A673 (cell line): ENCODE measurements at regions not wholly inside any gene's neighbourhood (a gene's known extent, or its start where the extent isn't known, plus 50 kb on each side); places are given as distances from the start of the nearest gene placed in this dataset.

Experiments
- BruUV-seq: library from RNA; stranded (reverse); fragments of 400-500 nt; replicated peaks from 2 replicates; lab custom pipeline; 2021; lab: Mats Ljungman, UMichigan
- CTCF ChIA-PET: fragments of 300-600 bp; sonication (Branson Sonifier 250); formaldehyde crosslinking; loops from one replicate; lab custom pipeline; 2022; ENCODE audit warnings: antibody characterized with exemption; lab: Charles Lee
- POLR2A ChIA-PET: fragments of 300-600 bp; sonication (Branson Sonifier 250); formaldehyde crosslinking; loops from one replicate; lab custom pipeline; 2022; ENCODE audit warnings: antibody characterized with exemption; ENCODE audit not compliant: low non-redundant PET; lab: Charles Lee
- DNase-seq: peaks from one replicate; pipeline ENCODE4 v3.0.0-alpha.2; 2015; ENCODE audit warnings: low spot score
- H3K27ac ChIP-seq: fragments of 200-600 bp; sonication (generic); 2 replicates; pipeline ENCODE4 v1.5.1; 2016; ENCODE audit warnings: mixed run types, low read depth, mild to moderate bottlenecking, mixed read lengths, antibody characterized with exemption, low read length; ENCODE audit not compliant: poor library complexity, severe bottlenecking
- H3K27me3 ChIP-seq: fragments of 200-600 bp; sonication (generic); replicated peaks from 2 replicates; pipeline ENCODE4 v1.6.1; 2017; ENCODE audit warnings: mixed run types, low read depth, mild to moderate bottlenecking, mixed read lengths, antibody characterized with exemption, low read length; ENCODE audit not compliant: insufficient read depth, poor library complexity
- H3K36me3 ChIP-seq: fragments of 200-600 bp; sonication (generic); 2 replicates; pipeline ENCODE4 v1.6.1; 2016; ENCODE audit warnings: mixed run types, mild to moderate bottlenecking, mixed read lengths, antibody characterized with exemption, low read length; ENCODE audit not compliant: insufficient read depth, poor library complexity, severe bottlenecking
- H3K4me1 ChIP-seq: fragments of 200-600 bp; sonication (generic); 2 replicates; pipeline ENCODE4 v1.6.1; 2017; ENCODE audit warnings: mixed run types, mild to moderate bottlenecking, mixed read lengths, antibody characterized with exemption, low read length; ENCODE audit not compliant: insufficient read depth, poor library complexity, severe bottlenecking
- H3K4me3 ChIP-seq: fragments of 200-600 bp; sonication (generic); 2 replicates; pipeline ENCODE4 v1.5.1; 2016; ENCODE audit warnings: low read depth, mixed run types, mild to moderate bottlenecking, mixed read lengths, low read length; ENCODE audit not compliant: poor library complexity, severe bottlenecking
- H3K9me3 ChIP-seq: fragments of 200-600 bp; sonication (generic); 2 replicates; pipeline ENCODE4 v1.6.1; 2016; ENCODE audit warnings: mixed run types, low read depth, mild to moderate bottlenecking, mixed read lengths, antibody characterized with exemption, low read length; ENCODE audit not compliant: poor library complexity, severe bottlenecking
- EZH2 ChIP-seq: fragments of 200-600 bp; sonication (generic); IDR thresholded peaks from 2 replicates; pipeline ENCODE4 v1.6.1; 2017; ENCODE audit warnings: borderline replicate concordance, low read depth, mild to moderate bottlenecking, mixed read lengths, antibody characterized with exemption, low read length; ENCODE audit not compliant: poor library complexity, severe bottlenecking
- intact Hi-C: fragments of 100-400 bp; cut with micrococcal nuclease; formaldehyde crosslinking; loops from one replicate; pipeline ENCODE4 v1.10.0; 2022; ENCODE audit not compliant: unreplicated experiment
- TF ChIP-seq, protein P1 (sequence below): fragments of 300-800, 200-600 bp; sonication (generic); conservative IDR thresholded peaks from 2 replicates; pipeline ENCODE4 v1.5.1; 2017; ENCODE audit warnings: low read depth, mild to moderate bottlenecking, antibody characterized with exemption, low read length, moderate library complexity, mixed read lengths

DNA sequence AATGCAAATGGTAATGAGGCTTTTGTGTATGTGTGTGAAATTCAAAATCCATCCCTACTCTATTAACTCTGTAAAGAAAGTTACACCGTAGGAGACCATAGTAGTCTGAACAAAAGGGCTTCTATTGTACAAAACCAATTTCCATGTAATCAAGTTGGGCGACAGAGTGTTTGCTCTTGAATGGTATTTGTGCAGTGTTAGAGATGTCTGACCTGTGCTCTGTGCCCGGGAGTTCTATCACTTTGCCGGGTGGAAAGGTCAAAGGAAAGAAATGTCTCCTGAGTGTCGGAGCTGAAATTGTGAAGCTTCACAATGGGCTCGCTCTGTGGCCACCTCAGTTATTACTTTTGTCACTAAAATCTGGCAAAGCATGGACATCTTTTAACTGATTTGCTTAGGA is 312.0 kb downstream of the SAMD5 start:
- H3K9me3 ChIP-seq = no peaks in the 10 kb centered on the region
- intact Hi-C loops = no loop called here
- no peak overlapping the region for H3K4me3 ChIP-seq
- ChIA-PET CTCF (interaction anchor here (0.5 kb wide), 1 partner anchor 314 kb away, joined by 8 read pairs; no protein-coding TSS in a partner anchor), POLR2A (no interaction called here)
- H3K4me1 ChIP-seq = no peaks in the 10 kb centered on the region
- H3K27ac ChIP-seq = no peak overlapping the region
- no TSS peak for BruUV-seq
- no peaks in the 10 kb centered on the region for H3K36me3 ChIP-seq
- DNase-seq = no peak
- no peak for TF ChIP-seq EZH2
- TF ChIP-seq, protein P1, sequence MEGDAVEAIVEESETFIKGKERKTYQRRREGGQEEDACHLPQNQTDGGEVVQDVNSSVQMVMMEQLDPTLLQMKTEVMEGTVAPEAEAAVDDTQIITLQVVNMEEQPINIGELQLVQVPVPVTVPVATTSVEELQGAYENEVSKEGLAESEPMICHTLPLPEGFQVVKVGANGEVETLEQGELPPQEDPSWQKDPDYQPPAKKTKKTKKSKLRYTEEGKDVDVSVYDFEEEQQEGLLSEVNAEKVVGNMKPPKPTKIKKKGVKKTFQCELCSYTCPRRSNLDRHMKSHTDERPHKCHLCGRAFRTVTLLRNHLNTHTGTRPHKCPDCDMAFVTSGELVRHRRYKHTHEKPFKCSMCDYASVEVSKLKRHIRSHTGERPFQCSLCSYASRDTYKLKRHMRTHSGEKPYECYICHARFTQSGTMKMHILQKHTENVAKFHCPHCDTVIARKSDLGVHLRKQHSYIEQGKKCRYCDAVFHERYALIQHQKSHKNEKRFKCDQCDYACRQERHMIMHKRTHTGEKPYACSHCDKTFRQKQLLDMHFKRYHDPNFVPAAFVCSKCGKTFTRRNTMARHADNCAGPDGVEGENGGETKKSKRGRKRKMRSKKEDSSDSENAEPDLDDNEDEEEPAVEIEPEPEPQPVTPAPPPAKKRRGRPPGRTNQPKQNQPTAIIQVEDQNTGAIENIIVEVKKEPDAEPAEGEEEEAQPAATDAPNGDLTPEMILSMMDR = no peak
- no peaks in the 10 kb centered on the region for H3K27me3 ChIP-seq

GRCh38 chr6:147821295-147821897 is 312.9 kb downstream of the SAMD5 start:
- H3K36me3 ChIP-seq = no peaks in the 10 kb centered on the region
- H3K9me3 ChIP-seq = no peaks in the 10 kb centered on the region
- H3K27me3 ChIP-seq = no peaks in the 10 kb centered on the region
- H3K4me3 ChIP-seq = no peak overlapping the region
- intact Hi-C loops = no loop called here
- no peak for DNase-seq
- ChIA-PET CTCF (no interaction called here), POLR2A (no interaction called here)
- no peak overlapping the region for H3K27ac ChIP-seq
- TF ChIP-seq, protein P1 = no peak
- no peak for TF ChIP-seq EZH2
- no peaks in the 10 kb centered on the region for H3K4me1 ChIP-seq
- no TSS peak for BruUV-seq

- TF ChIP-seq, protein P1 = no peak
- TF ChIP-seq EZH2 = no peak
- H3K4me3 ChIP-seq = no peak overlapping the region
- no peak for DNase-seq
- H3K27me3 ChIP-seq = no peaks in the 10 kb centered on the region
- no peaks in the 10 kb centered on the region for H3K9me3 ChIP-seq
- no peak overlapping the region for H3K27ac ChIP-seq
- H3K4me1 ChIP-seq = no peaks in the 10 kb centered on the region
- POLR2A ChIA-PET = no interaction called here
- CTCF ChIA-PET = no interaction called here
- intact Hi-C loops = no loop called here
- H3K36me3 ChIP-seq = no peaks in the 10 kb centered on the region
- no TSS peak for BruUV-seq
Measured at GRCh38 chr6:147823936-147824335, 315.4 kb downstream of the SAMD5 start.
